Psoas muscle (tissue), 7 donors: ENCODE measurements at regions not wholly inside any gene's neighbourhood (a gene's known extent, or its start where the extent isn't known, plus 50 kb on each side); places are given as distances from the start of the nearest gene placed in this dataset.

Experiments
- ATAC-seq, 4 donors: fragments of 200-7000 bp; cut with Tn5 transposase; one replicate each; pipeline ENCODE4 v1.9.1; 2020; ENCODE audit warnings: moderate library complexity in 3 of 4, mild to moderate bottlenecking in 2 of 4
- DNase-seq, 2 donors: peaks; one replicate each; pipeline ENCODE4 v3.0.0-alpha.2; 2020
- H3K27ac ChIP-seq: fragments of 200-600 bp; one replicate; pipeline ENCODE4 v1.8.0; 2022
- H3K27me3 ChIP-seq, 3 donors: fragments of 200-600 bp in 1 of 3; one replicate each; pipeline versions ENCODE4 v1.6.1 to v1.8.0; 2013 to 2022; ENCODE audit warnings: low read length in 2 of 3, mild to moderate bottlenecking in 2 of 3, moderate library complexity in 1 of 3; ENCODE audit not compliant: insufficient read depth in 3 of 3
- H3K36me3 ChIP-seq, 2 donors: fragments of 200-600 bp in 1 of 2; one replicate each; pipeline versions ENCODE4 v1.6.1 to v1.8.0; 2013 to 2022; ENCODE audit warnings: low read depth in 1 of 2, mild to moderate bottlenecking in 1 of 2, moderate library complexity in 1 of 2; ENCODE audit not compliant: insufficient read depth in 1 of 2
- H3K4me1 ChIP-seq: fragments of 200-600 bp; one replicate; pipeline ENCODE4 v1.8.0; 2022
- H3K4me3 ChIP-seq: fragments of 200-600 bp; one replicate; pipeline ENCODE4 v1.8.0; 2022; ENCODE audit warnings: mild to moderate bottlenecking
- H3K9me3 ChIP-seq: fragments of 200-600 bp; one replicate; pipeline ENCODE4 v1.8.0; 2022
- CTCF ChIP-seq: fragments of 200-600 bp; IDR thresholded peaks from one replicate; pipeline ENCODE4 v1.8.0; 2022; ENCODE audit warnings: antibody characterized with exemption
- WGBS, 3 donors: extraction: QIAGEN DNeasy Blood & Tissue Kit; methylation state at CpG; one replicate each; pipeline versions ENCODE4 v1.1.6 to v1.1.7; 2013; 5-methylcytosine and 5-hydroxymethylcytosine counted together
- intact Hi-C, 2 donors: fragments of 100-400 bp; cut with DNase I; formaldehyde crosslinking; loops; one replicate each; pipeline versions ENCODE4 v1.11.0 to v1.14.2; 2022
- donor health status: healthy with polysubstance abuse.
- donor health status: DM: no; HTN: no; CAD: no; lungs with moderate emphysema.
- donor health status: Bipolar disorder and iron deficiency.
- donor health status: healthy.
- donor health status: DM: yes; HTN: yes; CAD: no.
- donor health status: DM: no; HTN: no; CAD: no.
- donor health status: DM: yes; HTN: yes; CAD: no.

- no peak for ATAC-seq
- intact Hi-C loops = no loop called here
- DNase-seq = no peak
- H3K4me1 ChIP-seq = no peaks in the 10 kb centered on the region
- WGBS, 3 donors = 85 to 91% (median 86%) methylated on average over 11 of the region's 11 CpGs
- no peak overlapping the region for H3K27ac ChIP-seq
- H3K27me3 ChIP-seq = peaks cover 0 to 42% (median 2%) of the 10 kb centered on the region in 3 donors
- H3K36me3 ChIP-seq = no peaks in the 10 kb centered on the region
- TF ChIP-seq CTCF = no peak
- H3K4me3 ChIP-seq = no peak overlapping the region
- H3K9me3 ChIP-seq = peaks cover 1% of the 10 kb centered on the region
These were observed 136.9 kb upstream of the ZBTB40 start for GRCh38 chr1:22314706-22315105.

- H3K4me1 ChIP-seq = no peaks in the 10 kb centered on the region
- DNase-seq (no peak), ATAC-seq (no peak)
- intact Hi-C loops = no loop called here
- peaks cover 0 to 42% (median 2%) of the 10 kb centered on the region in 3 donors for H3K27me3 ChIP-seq
- no peaks in the 10 kb centered on the region for H3K9me3 ChIP-seq
- no peaks in the 10 kb centered on the region for H3K36me3 ChIP-seq
- 78 to 81% (median 80%) methylated on average over 21 of the region's 21 CpGs for WGBS, 3 donors
- H3K4me3 ChIP-seq = no peak overlapping the region
- H3K27ac ChIP-seq = no peak overlapping the region
- TF ChIP-seq CTCF = no peak
These were observed 136.2 kb upstream of the ZBTB40 start for GRCh38 chr1:22315315-22316078.

GRCh38 chr1:22317231-22317919 is 134.3 kb upstream of the ZBTB40 start:
- Histone ChIP-seq H3K4me3 (no peak overlapping the region), H3K9me3 (no peaks in the 10 kb centered on the region), H3K4me1 (no peaks in the 10 kb centered on the region), H3K27me3 (peaks cover 2 to 31% (median 2%) of the 10 kb centered on the region in 3 donors), H3K27ac (no peak overlapping the region), H3K36me3 (no peaks in the 10 kb centered on the region)
- TF ChIP-seq CTCF = no peak
- intact Hi-C loops = no loop called here
- WGBS, 3 donors = 74 to 79% (median 78%) methylated on average over 10 of the region's 10 CpGs
- no peak for ATAC-seq
- DNase-seq = no peak

- intact Hi-C loops = no loop called here
- H3K27ac ChIP-seq = no peak overlapping the region
- peaks cover 0 to 30% (median 2%) of the 10 kb centered on the region in 3 donors for H3K27me3 ChIP-seq
- TF ChIP-seq CTCF = no peak
- H3K9me3 ChIP-seq = no peaks in the 10 kb centered on the region
- H3K36me3 ChIP-seq = no peaks in the 10 kb centered on the region
- ATAC-seq (no peak), DNase-seq (no peak)
- no peaks in the 10 kb centered on the region for H3K4me1 ChIP-seq
- no peak overlapping the region for H3K4me3 ChIP-seq
- WGBS, 3 donors = 81 to 92% (median 82%) methylated on average over 3 of the region's 3 CpGs
These were observed 133.8 kb upstream of the ZBTB40 start for GRCh38 chr1:22317920-22318243.
